Esophagus muscularis mucosa (tissue), 3 donors: ENCODE measurements at regions not wholly inside any gene's neighbourhood (a gene's known extent, or its start where the extent isn't known, plus 50 kb on each side); places are given as distances from the start of the nearest gene placed in this dataset.

Experiments
- CTCF ChIP-seq, 3 experiments: fragments of 200-600 bp in 2 of 3; fragments of 450-650 bp in 1 of 3; sonication (generic) in 2 of 3; IDR thresholded peaks; one replicate each; pipeline ENCODE4 v1.5.1; 2017 to 2019; ENCODE audit warnings: antibody characterized with exemption in 3 of 3, mild to moderate bottlenecking in 2 of 3, moderate library complexity in 1 of 3
- POLR2A ChIP-seq: fragments of 450-650 bp; IDR thresholded peaks from one replicate; pipeline ENCODE4 v1.6.1; 2017; ENCODE audit warnings: antibody characterized with exemption, moderate library complexity, mild to moderate bottlenecking, low read depth
- POLR2AphosphoS5 ChIP-seq, 2 donors: sonication (generic); formaldehyde crosslinking; IDR thresholded peaks; one replicate each; pipeline ENCODE4 v1.6.1; 2017; ENCODE audit warnings: antibody characterized with exemption in 2 of 2

DNA sequence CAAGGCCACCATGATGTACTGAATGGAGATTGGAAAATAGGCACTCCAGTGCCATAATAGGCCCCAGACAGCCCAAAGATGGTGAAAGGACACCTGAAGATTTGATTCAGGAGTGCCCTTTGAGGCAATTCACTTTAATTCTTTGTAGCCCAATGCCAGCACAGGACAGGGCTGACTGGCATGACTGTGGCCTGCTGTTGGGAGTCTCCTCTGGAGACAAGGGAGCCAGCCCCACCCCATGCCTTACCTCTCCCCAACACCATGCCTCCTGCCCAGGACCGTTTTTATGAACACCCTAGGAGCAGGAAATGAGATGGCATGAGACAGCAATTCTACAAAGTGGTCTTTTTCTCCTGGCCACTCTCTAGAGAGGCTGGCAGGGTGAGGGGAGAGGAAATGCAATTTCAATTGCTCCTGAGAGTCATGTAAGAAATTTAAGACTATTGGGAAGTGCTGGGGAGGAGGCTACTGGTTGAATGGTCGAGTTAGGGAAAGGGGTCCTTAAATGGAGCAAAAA lies 94.2 kb upstream of the MAMLD1 start:
- TF ChIP-seq CTCF (IDR thresholded peaks at IDR 0.05) (no peak), POLR2A (no peak), POLR2AphosphoS5 (IDR thresholded peaks at IDR 0.05) (no peak)
